HG03064 (cell line): ENCODE measurements at regions not wholly inside any gene's neighbourhood (a gene's known extent, or its start where the extent isn't known, plus 50 kb on each side); places are given as distances from the start of the nearest gene placed in this dataset.

Experiments
- ATAC-seq: cut with Tn5 transposase; IDR thresholded peaks from one replicate; pipeline ENCODE4 v1.9.1; 2021; ENCODE audit warnings: low read depth; ENCODE audit not compliant: unreplicated experiment

GRCh38 chr6:148250975-148251685, 91.5 kb upstream of the SASH1 start:
- no peak for ATAC-seq

GRCh38 chr6:148251891-148252290, 90.7 kb upstream of the SASH1 start:
- no peak for ATAC-seq

- no peak for ATAC-seq
These were observed 84.8 kb upstream of the SASH1 start for GRCh38 chr6:148257810-148258209.

GRCh38 chr6:148258868-148259267, 83.8 kb upstream of the SASH1 start:
- no peak for ATAC-seq

GRCh38 chr6:148261470-148261869, 81.2 kb upstream of the SASH1 start:
- ATAC-seq = no peak

- no peak for ATAC-seq
These were observed 79.6 kb upstream of the SASH1 start for GRCh38 chr6:148263010-148263409.

GRCh38 chr6:148263961-148264360, 78.7 kb upstream of the SASH1 start:
- no peak for ATAC-seq

GRCh38 chr6:148265054-148265453, 77.6 kb upstream of the SASH1 start:
- ATAC-seq = no peak

- ATAC-seq = no peak
These were observed 73.3 kb upstream of the SASH1 start for GRCh38 chr6:148269386-148269785.

GRCh38 chr6:148271711-148272439, 70.8 kb upstream of the SASH1 start:
- ATAC-seq = no peak

- ATAC-seq = no peak
These were observed 70.0 kb upstream of the SASH1 start for GRCh38 chr6:148272597-148272996.

GRCh38 chr6:148273962-148274752, 68.5 kb upstream of the SASH1 start:
- ATAC-seq = no peak

GRCh38 chr6:148274809-148275208, 67.8 kb upstream of the SASH1 start:
- no peak for ATAC-seq

GRCh38 chr6:148285205-148285604, 57.4 kb upstream of the SASH1 start:
- ATAC-seq = no peak

GRCh38 chr6:148286563-148286962, 56.1 kb upstream of the SASH1 start:
- ATAC-seq = no peak

- ATAC-seq = no peak
These were observed 54.9 kb upstream of the SASH1 start for GRCh38 chr6:148287623-148288333.

GRCh38 chr6:148288541-148288940, 54.1 kb upstream of the SASH1 start:
- ATAC-seq = no peak

GRCh38 chr6:148289153-148289552, 53.5 kb upstream of the SASH1 start:
- no peak for ATAC-seq

GRCh38 chr6:148291876-148292275, 50.8 kb upstream of the SASH1 start:
- no peak for ATAC-seq
